ENCODE measurements at regions not wholly inside any gene's neighbourhood (a gene's known extent, or its start where the extent isn't known, plus 50 kb on each side); places are given as distances from the start of the nearest gene placed in this dataset.

DNA sequence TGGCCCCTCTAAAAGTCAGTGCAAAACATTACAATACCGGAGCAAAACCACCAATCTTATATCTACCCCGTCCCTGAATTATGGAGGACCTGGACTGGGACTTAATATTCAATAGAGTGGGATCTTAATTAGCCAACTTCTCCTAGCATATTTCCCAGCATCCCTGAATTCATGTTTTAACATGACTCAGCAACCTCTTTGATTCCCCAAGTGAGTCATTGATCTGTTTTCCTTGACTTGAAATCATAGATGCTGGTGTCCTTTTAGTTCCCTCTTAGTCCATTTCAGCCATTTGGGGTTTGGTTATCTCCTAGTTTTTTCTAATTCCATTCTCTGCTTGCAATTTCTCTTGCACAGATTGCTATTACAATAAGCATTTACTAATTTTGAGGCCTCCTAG, 677.7 kb upstream of the CELF4 start:
- ATAC-seq (ENCODE audit: low FRiP score in 2 of 2): no peak
- H3K36me3 ChIP-seq: no peaks in the 10 kb centered on the region
- no peak overlapping the region for H3K27ac ChIP-seq

DNA sequence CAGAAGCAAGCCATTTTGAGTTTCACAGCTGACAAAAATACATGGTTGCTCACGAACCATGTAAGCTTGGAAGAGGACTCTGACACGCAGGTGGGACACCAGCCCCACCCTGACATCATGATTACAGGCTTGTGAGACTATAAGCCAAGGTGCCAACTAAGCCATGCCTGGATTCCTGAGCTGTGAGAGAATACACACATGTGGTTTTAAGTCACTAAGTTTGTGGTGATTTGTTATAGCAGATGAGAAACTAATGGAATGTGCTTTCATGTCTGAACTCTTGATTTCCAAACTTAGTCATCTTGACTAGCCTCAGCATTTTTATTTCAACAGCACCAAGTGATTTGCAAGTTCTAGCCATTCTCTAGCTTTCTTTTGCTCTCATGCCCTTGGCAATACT, 676.1 kb upstream of the CELF4 start:
- 92 to 94% methylated on average over 2 of the region's 2 CpGs for WGBS, 2 donors
- Histone ChIP-seq H3K27ac (no peak overlapping the region), H3K9me3 (no peaks in the 10 kb centered on the region), H3K4me3 (no peak overlapping the region), H3K36me3 (no peaks in the 10 kb centered on the region), H3K4me1 (peaks cover 0 to 6% (median 0%) of the 10 kb centered on the region in 4 donors), H3K27me3 (no peaks in the 10 kb centered on the region)
- TF ChIP-seq POLR2AphosphoS5 (IDR thresholded peaks at IDR 0.05) (no peak), POLR2A (IDR thresholded peaks at IDR 0.05) (no peak), EP300 (IDR thresholded peaks at IDR 0.05) (no peak)
- TF ChIP-seq, protein P1, sequence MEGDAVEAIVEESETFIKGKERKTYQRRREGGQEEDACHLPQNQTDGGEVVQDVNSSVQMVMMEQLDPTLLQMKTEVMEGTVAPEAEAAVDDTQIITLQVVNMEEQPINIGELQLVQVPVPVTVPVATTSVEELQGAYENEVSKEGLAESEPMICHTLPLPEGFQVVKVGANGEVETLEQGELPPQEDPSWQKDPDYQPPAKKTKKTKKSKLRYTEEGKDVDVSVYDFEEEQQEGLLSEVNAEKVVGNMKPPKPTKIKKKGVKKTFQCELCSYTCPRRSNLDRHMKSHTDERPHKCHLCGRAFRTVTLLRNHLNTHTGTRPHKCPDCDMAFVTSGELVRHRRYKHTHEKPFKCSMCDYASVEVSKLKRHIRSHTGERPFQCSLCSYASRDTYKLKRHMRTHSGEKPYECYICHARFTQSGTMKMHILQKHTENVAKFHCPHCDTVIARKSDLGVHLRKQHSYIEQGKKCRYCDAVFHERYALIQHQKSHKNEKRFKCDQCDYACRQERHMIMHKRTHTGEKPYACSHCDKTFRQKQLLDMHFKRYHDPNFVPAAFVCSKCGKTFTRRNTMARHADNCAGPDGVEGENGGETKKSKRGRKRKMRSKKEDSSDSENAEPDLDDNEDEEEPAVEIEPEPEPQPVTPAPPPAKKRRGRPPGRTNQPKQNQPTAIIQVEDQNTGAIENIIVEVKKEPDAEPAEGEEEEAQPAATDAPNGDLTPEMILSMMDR (IDR thresholded peaks at IDR 0.05): no peak
- DNase-seq (no peak), ATAC-seq (ENCODE audit: low FRiP score in 2 of 2) (no peak)

More for the DNA sequence above, 677.7 kb upstream of the CELF4 start:
- TF ChIP-seq POLR2A (IDR thresholded peaks at IDR 0.05): no peak
- no peak for TF ChIP-seq POLR2AphosphoS5 (IDR thresholded peaks at IDR 0.05)
- TF ChIP-seq EP300 (IDR thresholded peaks at IDR 0.05): no peak
- TF ChIP-seq, protein P1 (IDR thresholded peaks at IDR 0.05): no peak
- peaks cover 0 to 6% (median 0%) of the 10 kb centered on the region in 4 donors for H3K4me1 ChIP-seq
- no peaks in the 10 kb centered on the region for H3K9me3 ChIP-seq
- no peaks in the 10 kb centered on the region for H3K27me3 ChIP-seq
- 90% methylated on average over 2 of the region's 2 CpGs for WGBS, 2 donors
- H3K4me3 ChIP-seq: no peak overlapping the region
- DNase-seq: no peak

- Histone ChIP-seq H3K4me3 (no peak overlapping the region), H3K9me3 (no peaks in the 10 kb centered on the region), H3K27ac (no peak overlapping the region), H3K4me1 (peaks cover 0 to 6% (median 0%) of the 10 kb centered on the region in 4 donors), H3K36me3 (no peaks in the 10 kb centered on the region), H3K27me3 (no peaks in the 10 kb centered on the region)
- TF ChIP-seq EP300 (IDR thresholded peaks at IDR 0.05): no peak
- TF ChIP-seq POLR2AphosphoS5 (IDR thresholded peaks at IDR 0.05): no peak
- TF ChIP-seq POLR2A (IDR thresholded peaks at IDR 0.05): no peak
- DNase-seq (no peak), ATAC-seq (ENCODE audit: low FRiP score in 2 of 2) (no peak)
- WGBS, 2 donors: 95 to 98% methylated on average over 6 of the region's 6 CpGs
Observed at GRCh38 chr18:38241216-38241615, 675.6 kb upstream of the CELF4 start.

- TF ChIP-seq POLR2A (IDR thresholded peaks at IDR 0.05) (no peak), POLR2AphosphoS5 (IDR thresholded peaks at IDR 0.05) (no peak), EP300 (IDR thresholded peaks at IDR 0.05) (no peak)
- TF ChIP-seq, protein P1 (IDR thresholded peaks at IDR 0.05): no peak
- H3K27me3 ChIP-seq: no peaks in the 10 kb centered on the region
- no peaks in the 10 kb centered on the region for H3K9me3 ChIP-seq
- peaks cover 0 to 6% (median 0%) of the 10 kb centered on the region in 4 donors for H3K4me1 ChIP-seq
- DNase-seq (no peak), ATAC-seq (ENCODE audit: low FRiP score in 2 of 2) (no peak)
- no peaks in the 10 kb centered on the region for H3K36me3 ChIP-seq
- no peak overlapping the region for H3K4me3 ChIP-seq
- H3K27ac ChIP-seq: no peak overlapping the region
- 46 to 60% methylated on average over 5 of the region's 5 CpGs for WGBS, 2 donors
Observed at GRCh38 chr18:38239606-38240005, 674.0 kb upstream of the CELF4 start.

- 90 to 91% methylated on average over 1 of the region's 1 CpG for WGBS, 2 donors
- Histone ChIP-seq H3K4me1 (no peaks in the 10 kb centered on the region), H3K36me3 (no peaks in the 10 kb centered on the region), H3K9me3 (no peaks in the 10 kb centered on the region), H3K4me3 (no peak overlapping the region), H3K27ac (no peak overlapping the region), H3K27me3 (no peaks in the 10 kb centered on the region)
- TF ChIP-seq, protein P1 (IDR thresholded peaks at IDR 0.05): no peak
- ATAC-seq (ENCODE audit: low FRiP score in 2 of 2): no peak
- no peak for DNase-seq
Observed at GRCh38 chr18:38237796-38238195, 672.2 kb upstream of the CELF4 start.
